GM06990 (cell line): ENCODE measurements at regions not wholly inside any gene's neighbourhood (a gene's known extent, or its start where the extent isn't known, plus 50 kb on each side); places are given as distances from the start of the nearest gene placed in this dataset.
"Not testable (repeated sequence)": the region's sequence is repeated elsewhere in the genome, so short reads cannot be mapped to it uniquely, and the experiment has no call there.

ENCODE experiments used
- DNase-seq: peaks from one replicate; pipeline ENCODE4 v3.0.0-alpha.2; 2011; ENCODE audit not compliant: insufficient read length; ENCODE audit errors: extremely low read depth
- H3K27me3 ChIP-seq: replicated peaks from 2 replicates; pipeline ENCODE4 v1.6.0; 2011; ENCODE audit warnings: low read length; ENCODE audit not compliant: control insufficient read depth, insufficient read depth
- H3K36me3 ChIP-seq: 2 replicates; pipeline ENCODE4 v1.5.1; 2011; ENCODE audit warnings: low read length; ENCODE audit not compliant: control insufficient read depth, insufficient read depth
- H3K4me3 ChIP-seq: replicated peaks from 2 replicates; pipeline ENCODE4 v1.5.1; 2011; ENCODE audit warnings: low read depth, mild to moderate bottlenecking, control low read depth, low read length
- TF ChIP-seq, protein P1 (sequence below): IDR thresholded peaks from 2 replicates; pipeline ENCODE4 v1.5.1; 2011; ENCODE audit warnings: low read length, control low read depth, mild to moderate bottlenecking, inconsistent platforms; ENCODE audit not compliant: insufficient read depth, poor library complexity, severe bottlenecking

DNA sequence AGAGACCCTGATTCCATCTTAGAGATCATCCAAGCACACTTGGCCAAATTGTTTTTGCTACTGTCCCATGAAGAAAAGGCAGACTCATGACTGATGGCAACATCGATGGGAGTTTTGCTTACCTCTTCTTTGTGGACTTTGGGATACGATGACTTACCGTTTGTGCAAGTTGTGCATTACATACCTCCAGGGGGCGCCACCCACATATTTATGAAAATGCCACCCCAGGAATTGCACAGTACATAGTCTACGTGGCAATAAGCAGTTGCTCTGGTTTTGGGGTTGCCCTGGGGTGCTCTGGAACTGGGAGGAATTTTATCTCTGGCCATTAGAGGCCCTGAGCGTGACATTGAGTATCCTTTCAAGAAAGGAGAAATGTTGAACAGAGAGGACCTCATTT, 139.0 kb upstream of the CCZ1B start:
- not testable (repeated sequence) for DNase-seq, H3K36me3 ChIP-seq, H3K4me3 ChIP-seq, H3K27me3 ChIP-seq
- TF ChIP-seq, protein P1, sequence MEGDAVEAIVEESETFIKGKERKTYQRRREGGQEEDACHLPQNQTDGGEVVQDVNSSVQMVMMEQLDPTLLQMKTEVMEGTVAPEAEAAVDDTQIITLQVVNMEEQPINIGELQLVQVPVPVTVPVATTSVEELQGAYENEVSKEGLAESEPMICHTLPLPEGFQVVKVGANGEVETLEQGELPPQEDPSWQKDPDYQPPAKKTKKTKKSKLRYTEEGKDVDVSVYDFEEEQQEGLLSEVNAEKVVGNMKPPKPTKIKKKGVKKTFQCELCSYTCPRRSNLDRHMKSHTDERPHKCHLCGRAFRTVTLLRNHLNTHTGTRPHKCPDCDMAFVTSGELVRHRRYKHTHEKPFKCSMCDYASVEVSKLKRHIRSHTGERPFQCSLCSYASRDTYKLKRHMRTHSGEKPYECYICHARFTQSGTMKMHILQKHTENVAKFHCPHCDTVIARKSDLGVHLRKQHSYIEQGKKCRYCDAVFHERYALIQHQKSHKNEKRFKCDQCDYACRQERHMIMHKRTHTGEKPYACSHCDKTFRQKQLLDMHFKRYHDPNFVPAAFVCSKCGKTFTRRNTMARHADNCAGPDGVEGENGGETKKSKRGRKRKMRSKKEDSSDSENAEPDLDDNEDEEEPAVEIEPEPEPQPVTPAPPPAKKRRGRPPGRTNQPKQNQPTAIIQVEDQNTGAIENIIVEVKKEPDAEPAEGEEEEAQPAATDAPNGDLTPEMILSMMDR: peak; percentile 30

DNA sequence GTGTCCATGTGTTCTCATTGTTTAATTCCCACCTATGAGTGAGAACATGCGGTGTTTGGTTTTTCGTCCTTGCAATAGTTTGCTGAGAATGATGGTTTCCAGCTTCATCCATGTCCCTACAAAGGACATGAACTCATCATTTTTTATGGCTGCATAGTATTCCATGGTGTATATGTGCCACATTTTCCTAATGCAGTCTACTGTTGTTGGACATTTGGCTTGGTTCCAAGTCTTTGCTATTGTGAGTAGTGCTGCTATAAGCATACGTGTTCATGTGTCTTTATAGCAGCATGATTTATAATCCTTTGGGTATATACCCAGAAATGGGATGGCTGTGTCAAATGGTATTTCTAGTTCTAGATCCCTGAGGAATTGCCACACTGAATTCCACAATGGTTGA, 144.1 kb upstream of the CCZ1B start:
- DNase-seq, H3K4me3 ChIP-seq, H3K36me3 ChIP-seq: not testable (repeated sequence)

DNA sequence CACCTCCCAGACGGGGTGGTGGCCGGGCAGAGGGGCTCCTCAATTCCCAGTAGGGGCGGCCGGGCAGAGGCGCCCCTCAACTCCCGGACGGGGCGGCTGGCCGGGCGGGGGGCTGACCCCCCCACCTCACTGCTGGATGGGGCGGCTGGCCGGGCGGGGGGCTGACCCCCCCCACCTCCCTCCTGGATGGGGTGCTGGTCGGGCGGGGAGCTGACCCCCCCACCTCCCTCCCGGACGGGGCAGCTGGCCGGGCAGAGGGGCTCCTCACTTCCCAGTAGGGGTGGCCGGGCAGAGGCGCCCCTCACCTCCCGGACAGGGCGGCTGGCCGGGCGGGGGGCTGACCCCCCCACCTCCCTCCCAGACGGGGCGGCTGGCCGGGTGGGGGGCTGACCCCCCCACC, 148.8 kb upstream of the CCZ1B start:
- H3K27me3 ChIP-seq, H3K4me3 ChIP-seq, DNase-seq, H3K36me3 ChIP-seq: not testable (repeated sequence)

More for the DNA sequence above, 144.1 kb upstream of the CCZ1B start:
- H3K27me3 ChIP-seq: not testable (repeated sequence)

DNA sequence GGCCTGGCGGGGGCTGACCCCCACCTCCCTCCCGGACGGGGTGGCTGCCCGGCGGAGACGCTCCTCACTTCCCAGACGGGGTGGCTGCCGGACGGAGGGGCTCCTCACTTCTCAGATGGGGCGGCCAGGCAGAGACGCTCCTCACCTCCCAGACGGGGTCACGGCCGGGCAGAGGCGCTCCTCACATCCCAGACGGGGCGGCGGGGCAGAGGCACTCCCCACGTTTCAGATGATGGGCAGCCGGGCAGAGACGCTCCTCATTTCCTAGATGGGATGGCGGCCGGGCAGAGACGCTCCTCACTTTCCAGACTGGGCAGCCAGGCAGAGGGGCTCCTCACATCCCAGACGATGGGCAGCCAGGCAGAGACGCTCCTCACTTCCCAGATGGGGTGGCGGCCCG, 149.3 kb upstream of the CCZ1B start:
- not testable (repeated sequence) for DNase-seq, H3K36me3 ChIP-seq, H3K4me3 ChIP-seq, H3K27me3 ChIP-seq

DNA sequence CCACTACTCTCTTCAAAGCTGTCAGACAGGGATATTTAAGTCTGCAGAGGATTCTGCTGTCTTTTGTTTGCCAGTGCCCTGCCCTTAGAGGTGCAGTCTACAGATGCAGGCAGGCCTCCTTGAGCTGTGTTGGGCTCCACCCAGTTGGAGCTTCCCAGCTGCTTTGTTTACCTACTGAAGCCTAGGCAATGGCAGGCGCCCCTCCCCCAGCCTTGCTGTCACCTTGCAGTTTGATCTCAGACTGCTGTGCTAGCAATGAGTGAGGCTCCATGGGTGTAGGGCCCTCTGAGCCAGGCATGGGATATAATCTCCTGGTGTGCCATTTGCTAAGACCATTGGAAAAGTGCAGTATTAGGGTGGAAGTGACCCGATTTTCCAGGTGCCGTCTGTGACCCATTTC, 151.3 kb upstream of the CCZ1B start:
- H3K4me3 ChIP-seq, H3K27me3 ChIP-seq, DNase-seq, H3K36me3 ChIP-seq: not testable (repeated sequence)

DNA sequence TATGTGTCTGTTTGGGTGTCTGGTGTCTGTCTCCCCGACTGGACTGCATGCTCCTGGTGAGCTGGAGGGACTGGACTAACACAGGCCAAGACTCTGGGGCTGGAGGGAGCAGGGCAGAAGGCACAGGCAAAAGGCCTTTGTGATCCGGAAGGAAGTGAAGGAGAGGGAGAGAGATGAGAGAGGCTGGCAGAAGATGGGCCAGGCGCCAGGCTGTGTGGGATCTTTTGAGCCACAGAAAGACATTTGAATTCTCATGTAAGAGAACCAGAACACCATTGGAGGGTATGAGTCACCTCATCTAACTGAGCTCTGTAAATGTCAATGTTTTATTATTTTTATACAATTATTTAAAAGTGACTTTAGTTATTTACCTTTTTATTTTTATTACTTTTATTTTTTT, 152.3 kb upstream of the CCZ1B start:
- H3K36me3 ChIP-seq, H3K27me3 ChIP-seq, DNase-seq, H3K4me3 ChIP-seq: not testable (repeated sequence)

DNA sequence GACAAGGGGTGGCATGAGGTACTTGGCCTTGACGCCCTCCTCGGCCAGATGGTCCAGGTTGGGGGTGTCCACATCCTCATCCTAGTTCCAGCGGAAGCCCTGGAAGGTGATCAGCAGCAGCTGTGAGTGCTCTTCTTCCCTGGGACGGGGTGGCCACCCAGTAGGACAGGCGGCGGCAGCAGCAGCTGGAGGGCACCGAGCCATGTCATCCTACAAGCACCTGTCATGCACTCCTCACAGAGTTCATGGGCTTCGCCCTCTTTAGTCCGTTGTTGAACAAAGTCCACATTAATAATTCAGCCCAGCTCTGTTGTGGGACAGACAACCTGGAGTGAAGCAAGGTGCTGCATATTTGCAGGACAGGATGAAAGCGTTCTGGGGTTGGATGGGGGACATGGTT, 153.4 kb upstream of the CCZ1B start:
- not testable (repeated sequence) for H3K4me3 ChIP-seq, DNase-seq, H3K27me3 ChIP-seq, H3K36me3 ChIP-seq

DNA sequence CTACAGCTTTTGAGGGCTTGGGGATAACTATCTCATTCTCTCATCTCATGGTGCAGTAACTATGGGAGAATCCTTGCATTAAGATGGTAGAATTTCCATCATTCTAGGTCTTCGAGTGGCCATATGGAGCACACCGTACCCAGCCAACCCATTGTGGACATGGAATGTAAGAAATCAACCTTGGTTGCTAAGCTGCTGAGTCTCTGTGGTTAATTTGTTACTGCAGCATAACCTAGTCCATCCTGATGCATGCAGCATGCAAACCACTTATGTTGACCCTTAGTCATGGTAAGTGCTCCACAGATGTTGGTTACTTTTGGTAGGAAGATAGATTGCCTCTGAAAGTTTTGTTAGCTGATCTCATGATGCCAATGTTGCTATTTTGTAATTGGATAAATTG, 156.3 kb upstream of the CCZ1B start:
- not testable (repeated sequence) for H3K4me3 ChIP-seq, H3K36me3 ChIP-seq, DNase-seq, H3K27me3 ChIP-seq

DNA sequence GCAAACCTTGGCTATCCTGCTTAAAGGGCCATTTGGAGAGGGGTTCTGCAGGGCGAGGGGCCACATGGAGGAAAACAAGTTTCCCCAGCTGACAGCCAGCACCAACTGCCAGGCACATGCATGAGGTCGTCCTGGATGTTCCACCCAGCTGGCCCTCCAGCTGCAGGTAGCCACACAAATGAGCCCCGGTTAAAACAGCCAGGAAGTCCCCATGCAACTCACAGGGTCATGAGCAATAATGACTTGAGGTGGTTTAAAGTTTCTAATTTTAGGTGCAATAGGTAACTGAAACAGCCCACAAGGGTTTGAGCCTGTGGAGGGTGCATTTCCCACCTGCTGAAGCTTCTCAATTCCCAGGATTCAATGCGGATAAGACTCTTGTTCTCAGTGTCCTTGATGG, 160.8 kb upstream of the CCZ1B start:
- not testable (repeated sequence) for H3K27me3 ChIP-seq, H3K4me3 ChIP-seq, H3K36me3 ChIP-seq, DNase-seq

DNA sequence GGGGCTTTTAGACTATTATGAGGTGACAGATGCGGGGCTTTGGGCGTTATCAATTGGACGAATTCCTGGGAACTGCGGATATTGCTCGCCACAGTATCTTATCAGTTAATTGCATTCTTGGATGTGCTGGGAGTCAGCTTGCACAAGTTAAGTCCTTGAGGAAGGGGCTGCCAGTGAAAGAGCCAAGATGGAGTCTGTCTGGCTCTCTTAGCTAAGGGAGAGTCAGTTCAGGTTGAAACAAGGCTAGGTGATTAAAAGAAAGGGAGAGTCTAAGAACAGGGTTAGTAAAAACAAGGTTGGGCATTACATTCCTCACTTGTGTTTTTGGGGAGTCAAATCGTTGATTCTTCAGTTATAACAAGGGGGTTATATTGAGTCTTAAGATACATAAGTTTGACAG, 162.5 kb upstream of the CCZ1B start:
- not testable (repeated sequence) for H3K27me3 ChIP-seq, H3K36me3 ChIP-seq, DNase-seq, H3K4me3 ChIP-seq

DNA sequence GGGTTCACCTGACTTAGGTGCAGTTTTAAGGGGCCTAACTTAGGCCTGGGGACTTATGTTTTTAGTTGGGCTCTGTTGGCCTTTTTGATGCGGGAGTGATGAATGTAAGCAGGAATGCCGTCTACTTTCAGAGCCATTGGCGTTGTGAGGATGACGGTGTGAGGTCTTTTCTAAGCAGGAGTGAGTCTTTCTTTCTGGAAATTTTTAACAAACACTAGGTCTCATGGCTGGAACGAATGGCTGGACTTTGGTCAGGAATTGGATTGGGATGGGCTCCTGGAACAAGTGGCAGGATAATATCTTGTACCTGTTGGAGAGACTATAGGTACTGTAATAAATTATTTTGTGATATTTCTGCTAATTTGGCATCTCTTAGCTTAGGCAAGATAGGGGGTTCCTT, 163.9 kb upstream of the CCZ1B start:
- not testable (repeated sequence) for H3K27me3 ChIP-seq, DNase-seq, H3K4me3 ChIP-seq, H3K36me3 ChIP-seq

DNA sequence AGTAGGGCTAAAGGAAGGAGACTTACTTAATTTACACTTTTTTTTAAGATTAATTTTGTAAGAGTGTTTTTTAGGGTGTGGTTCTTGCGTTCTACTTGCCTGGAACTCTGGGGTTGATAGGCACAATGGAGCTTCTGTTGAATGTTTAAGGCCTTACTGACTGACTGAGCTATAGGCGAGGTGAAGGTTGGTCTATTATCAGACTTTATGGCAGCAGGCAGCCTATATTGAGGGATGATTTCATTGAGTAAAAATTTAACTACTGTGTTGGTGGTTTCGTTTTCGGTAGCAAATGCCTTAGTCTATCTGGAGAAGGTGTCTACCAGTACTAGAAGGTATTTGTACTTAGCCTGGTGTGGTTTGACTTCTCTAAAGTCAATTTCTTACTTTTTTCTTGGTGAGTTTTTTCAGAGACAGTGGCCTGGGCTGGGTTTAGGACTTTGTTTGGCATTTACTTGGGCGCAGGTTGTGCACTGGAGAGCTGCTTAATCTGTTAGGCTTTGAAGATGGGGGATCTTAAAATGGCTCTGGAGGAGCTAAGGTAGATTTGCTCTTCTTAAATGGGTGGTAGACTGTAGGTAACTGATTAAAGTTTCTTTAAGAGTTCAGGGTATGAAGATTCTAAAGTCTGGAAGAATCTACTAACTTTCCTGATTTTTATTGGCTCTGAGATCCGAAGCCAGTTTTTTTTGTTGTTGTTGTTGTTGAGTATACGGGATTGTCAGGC, 164.5 kb upstream of the CCZ1B start:
- DNase-seq, H3K36me3 ChIP-seq, H3K4me3 ChIP-seq, H3K27me3 ChIP-seq: not testable (repeated sequence)

DNA sequence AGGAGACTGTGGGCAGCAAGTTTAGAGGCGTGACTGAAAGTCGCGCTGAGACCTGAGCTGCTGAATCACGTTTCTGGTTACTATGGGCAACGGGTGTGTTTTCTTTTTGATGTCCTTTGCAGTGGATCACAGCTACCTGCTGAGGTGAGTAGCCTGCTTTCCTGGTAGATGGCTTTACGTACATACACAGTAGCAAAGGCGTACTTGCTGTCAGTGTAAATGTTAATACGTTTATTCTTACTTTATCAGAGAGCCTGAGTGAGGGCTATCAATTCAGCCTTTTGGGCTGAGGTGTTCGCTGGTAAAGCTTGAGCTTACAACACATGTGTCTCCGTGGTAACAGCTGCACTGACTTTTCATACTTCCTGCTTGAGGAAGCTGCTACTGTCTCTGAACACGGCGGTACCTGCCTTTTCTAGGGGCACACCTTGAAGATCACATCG, 165.1 kb upstream of the CCZ1B start:
- H3K27me3 ChIP-seq, H3K36me3 ChIP-seq, DNase-seq, H3K4me3 ChIP-seq: not testable (repeated sequence)

DNA sequence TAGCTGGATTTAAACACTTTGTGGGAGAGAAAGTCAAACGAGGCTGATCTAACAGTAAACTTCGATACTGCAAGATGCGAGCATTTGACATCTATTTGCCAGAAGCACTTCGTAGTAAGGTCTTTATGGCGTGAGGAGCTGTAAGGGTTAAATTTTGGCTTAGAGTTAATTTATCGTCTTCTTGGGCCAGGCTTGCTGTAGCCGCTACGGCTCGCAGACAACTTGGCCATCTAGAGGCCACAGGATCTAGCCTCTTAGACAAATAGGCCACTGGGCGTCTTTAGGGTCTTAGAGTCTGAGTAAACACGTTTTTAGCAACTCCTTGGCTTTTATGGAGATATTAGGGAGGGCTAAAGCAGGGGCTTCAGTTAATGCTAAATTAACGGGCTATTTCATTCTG, 165.6 kb upstream of the CCZ1B start:
- not testable (repeated sequence) for H3K36me3 ChIP-seq, H3K4me3 ChIP-seq, DNase-seq, H3K27me3 ChIP-seq
